ENCODE measurements at regions not wholly inside any gene's neighbourhood (a gene's known extent, or its start where the extent isn't known, plus 50 kb on each side); places are given as distances from the start of the nearest gene placed in this dataset.

DNA sequence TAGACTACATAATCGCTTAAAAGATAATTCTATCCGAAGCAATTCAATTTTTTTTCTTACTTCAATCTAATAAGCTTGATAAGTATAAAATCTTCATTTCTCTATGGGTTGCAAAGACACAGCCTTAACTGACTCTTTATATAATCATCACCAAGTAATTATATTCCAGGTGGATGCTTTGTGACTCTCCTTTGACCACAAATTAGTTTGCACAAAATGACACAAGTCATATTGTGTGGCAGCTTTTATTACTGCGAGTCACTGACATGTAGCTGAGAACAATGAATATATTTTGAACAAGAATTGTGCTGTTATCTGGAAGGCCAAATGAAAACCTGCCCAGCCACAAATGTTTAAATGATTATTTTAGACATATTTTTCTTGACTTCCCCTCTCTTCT lies 1727.8 kb downstream of the ARAP2 start:
- no peaks in the 10 kb centered on the region for H3K4me1 Mint-ChIP-seq (ENCODE audit: low read depth)
- H3K27ac Mint-ChIP-seq: no peak overlapping the region
- no peak for DNase-seq
- no peak overlapping the region for H3K4me3 Mint-ChIP-seq
- H3K9me3 Mint-ChIP-seq: peaks cover 11% of the 10 kb centered on the region
- H3K27me3 Mint-ChIP-seq (ENCODE audit: insufficient read depth): no peaks in the 10 kb centered on the region; the same call in 1 of the 2 replicates
- TF ChIP-seq, protein P1, sequence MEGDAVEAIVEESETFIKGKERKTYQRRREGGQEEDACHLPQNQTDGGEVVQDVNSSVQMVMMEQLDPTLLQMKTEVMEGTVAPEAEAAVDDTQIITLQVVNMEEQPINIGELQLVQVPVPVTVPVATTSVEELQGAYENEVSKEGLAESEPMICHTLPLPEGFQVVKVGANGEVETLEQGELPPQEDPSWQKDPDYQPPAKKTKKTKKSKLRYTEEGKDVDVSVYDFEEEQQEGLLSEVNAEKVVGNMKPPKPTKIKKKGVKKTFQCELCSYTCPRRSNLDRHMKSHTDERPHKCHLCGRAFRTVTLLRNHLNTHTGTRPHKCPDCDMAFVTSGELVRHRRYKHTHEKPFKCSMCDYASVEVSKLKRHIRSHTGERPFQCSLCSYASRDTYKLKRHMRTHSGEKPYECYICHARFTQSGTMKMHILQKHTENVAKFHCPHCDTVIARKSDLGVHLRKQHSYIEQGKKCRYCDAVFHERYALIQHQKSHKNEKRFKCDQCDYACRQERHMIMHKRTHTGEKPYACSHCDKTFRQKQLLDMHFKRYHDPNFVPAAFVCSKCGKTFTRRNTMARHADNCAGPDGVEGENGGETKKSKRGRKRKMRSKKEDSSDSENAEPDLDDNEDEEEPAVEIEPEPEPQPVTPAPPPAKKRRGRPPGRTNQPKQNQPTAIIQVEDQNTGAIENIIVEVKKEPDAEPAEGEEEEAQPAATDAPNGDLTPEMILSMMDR (IDR thresholded peaks at IDR 0.05): no peak
- peaks cover 5% of the 10 kb centered on the region; the same call in 1 of the 2 replicates for H3K36me3 Mint-ChIP-seq (ENCODE audit: low read depth)

DNA sequence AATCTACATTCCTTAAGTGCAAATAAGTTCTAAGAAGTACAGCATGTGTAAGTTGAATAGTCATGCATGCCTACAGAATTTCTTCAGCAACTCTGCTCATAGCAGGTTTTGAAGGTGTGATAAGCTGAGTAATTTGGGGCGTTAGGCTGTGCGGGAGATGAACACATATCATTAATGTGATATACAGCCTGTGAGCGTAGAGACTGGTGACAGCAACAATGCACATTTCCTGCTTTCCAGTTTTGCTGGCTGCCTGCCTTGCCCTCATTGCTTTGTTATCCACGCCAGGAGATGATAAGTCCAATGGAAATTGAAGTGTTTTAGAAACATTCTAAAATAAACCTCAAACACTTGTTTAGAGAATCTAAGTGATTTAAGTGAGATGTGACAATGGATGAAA lies 1709.4 kb downstream of the ARAP2 start:
- H3K9me3 Mint-ChIP-seq: no peaks in the 10 kb centered on the region; the same call in 1 of the 2 replicates
- no peak overlapping the region for H3K27ac Mint-ChIP-seq
- TF ChIP-seq, protein P1 (IDR thresholded peaks at IDR 0.05): no peak
- H3K4me1 Mint-ChIP-seq (ENCODE audit: low read depth): no peaks in the 10 kb centered on the region
- H3K27me3 Mint-ChIP-seq (ENCODE audit: insufficient read depth): no peaks in the 10 kb centered on the region
- no peak for DNase-seq
- no peak overlapping the region for H3K4me3 Mint-ChIP-seq
- H3K36me3 Mint-ChIP-seq (ENCODE audit: low read depth): no peaks in the 10 kb centered on the region

DNA sequence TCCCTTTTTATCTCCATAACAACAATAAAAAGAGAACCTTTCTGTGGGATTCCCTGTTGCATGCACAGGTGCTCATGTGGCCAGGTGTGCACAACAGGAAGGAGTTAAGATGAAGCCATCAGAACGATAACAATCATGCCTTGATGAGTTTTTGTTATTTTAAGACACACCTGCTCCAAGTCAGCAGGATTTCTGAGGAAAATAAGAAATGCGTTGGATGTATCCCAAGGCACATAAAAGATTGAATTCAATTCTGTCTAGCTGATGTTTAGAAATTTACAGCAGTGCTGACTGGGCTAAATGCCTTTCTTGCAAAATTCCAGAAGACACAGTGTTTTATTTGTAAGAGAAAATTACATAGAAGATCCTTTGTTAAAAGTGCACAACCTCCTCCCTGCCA lies 1678.2 kb downstream of the ARAP2 start:
- H3K9me3 Mint-ChIP-seq: no peaks in the 10 kb centered on the region; the same call in 1 of the 2 replicates
- TF ChIP-seq, protein P1 (IDR thresholded peaks at IDR 0.05): no peak

DNA sequence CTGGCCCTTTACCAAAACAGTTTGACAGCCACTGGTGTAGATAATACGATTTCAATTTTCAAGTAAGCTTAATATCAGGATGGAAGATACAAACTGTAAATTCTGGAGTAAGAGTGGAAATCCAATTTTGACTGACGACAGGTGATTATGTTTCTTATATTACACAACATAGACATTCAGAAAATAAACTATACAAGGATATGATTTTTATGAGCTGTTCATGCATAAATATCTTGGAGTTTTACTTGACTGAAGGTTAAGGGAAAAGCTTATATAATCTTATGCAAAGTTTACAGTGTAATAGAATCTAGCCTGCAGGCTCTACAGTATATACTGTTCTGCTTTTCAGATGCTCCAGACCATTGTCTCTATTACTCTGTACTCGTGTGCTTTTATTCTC lies 1672.3 kb downstream of the ARAP2 start:
- Mint-ChIP-seq H3K27me3 (ENCODE audit: insufficient read depth) (no peaks in the 10 kb centered on the region), H3K36me3 (ENCODE audit: low read depth) (no peaks in the 10 kb centered on the region), H3K4me3 (no peak overlapping the region), H3K27ac (no peak overlapping the region), H3K4me1 (ENCODE audit: low read depth) (no peaks in the 10 kb centered on the region), H3K9me3 (peaks cover 5% of the 10 kb centered on the region; the same call in 1 of the 2 replicates)
- TF ChIP-seq, protein P1 (IDR thresholded peaks at IDR 0.05): no peak
- no peak for DNase-seq

More for the DNA sequence above, 1678.2 kb downstream of the ARAP2 start:
- no peaks in the 10 kb centered on the region for H3K27me3 Mint-ChIP-seq (ENCODE audit: insufficient read depth)
- no peaks in the 10 kb centered on the region for H3K36me3 Mint-ChIP-seq (ENCODE audit: low read depth)
- H3K4me3 Mint-ChIP-seq: no peak overlapping the region
- H3K4me1 Mint-ChIP-seq (ENCODE audit: low read depth): no peaks in the 10 kb centered on the region
- H3K27ac Mint-ChIP-seq: no peak overlapping the region
- no peak for DNase-seq

DNA sequence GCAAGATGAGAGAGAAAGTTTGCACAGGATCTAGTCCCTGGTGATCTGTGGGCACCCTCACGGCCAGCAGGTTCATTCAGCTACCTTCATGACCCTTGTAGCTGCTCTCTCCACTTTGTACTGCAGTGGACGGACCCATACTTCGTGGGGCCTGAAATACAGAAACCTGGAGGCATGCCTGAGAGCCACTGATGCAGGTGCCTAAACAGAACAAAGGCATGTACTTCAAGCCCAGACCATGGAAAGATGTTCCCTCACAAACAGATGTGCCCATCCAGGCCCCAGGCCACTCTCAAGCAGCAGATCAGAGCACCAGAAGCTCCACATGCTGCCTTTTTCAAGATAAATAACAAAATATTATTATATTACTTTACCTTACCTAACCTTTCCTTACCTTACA lies 1629.0 kb downstream of the ARAP2 start:
- Mint-ChIP-seq H3K27ac (no peak overlapping the region), H3K4me3 (no peak overlapping the region), H3K4me1 (ENCODE audit: low read depth) (no peaks in the 10 kb centered on the region), H3K27me3 (ENCODE audit: insufficient read depth) (no peaks in the 10 kb centered on the region; the same call in 1 of the 2 replicates), H3K9me3 (no peaks in the 10 kb centered on the region; the same call in none of the 2 replicates), H3K36me3 (ENCODE audit: low read depth) (no peaks in the 10 kb centered on the region)
- TF ChIP-seq, protein P1 (IDR thresholded peaks at IDR 0.05): no peak
- DNase-seq: no peak

All from HFFc6 (cell line).